SU-DHL-6 (cell line): ENCODE measurements at regions not wholly inside any gene's neighbourhood (a gene's known extent, or its start where the extent isn't known, plus 50 kb on each side); places are given as distances from the start of the nearest gene placed in this dataset.
"Not testable (repeated sequence)": the region's sequence is repeated elsewhere in the genome, so short reads cannot be mapped to it uniquely, and the experiment has no call there.

Experiments
- H2AFZ ChIP-seq: fragments of 200-600 bp; sonication (generic); 2 replicates; pipeline ENCODE4 v1.6.1; 2014; ENCODE audit warnings: low read depth, mild to moderate bottlenecking, moderate library complexity, mixed read lengths, antibody characterized with exemption, low read length; ENCODE audit not compliant: severe bottlenecking
- H3F3A ChIP-seq: fragments of 200-600 bp; shearing (Covaris generic); 2 replicates; pipeline ENCODE4 v1.6.0; 2016; ENCODE audit warnings: antibody characterized with exemption, mild to moderate bottlenecking; ENCODE audit not compliant: insufficient read depth
- H3K27ac ChIP-seq: fragments of 200-600 bp; sonication (generic); 2 replicates; pipeline ENCODE4 v1.5.1; 2016; ENCODE audit warnings: low read depth, mild to moderate bottlenecking, low read length, moderate library complexity, mixed read lengths
- H3K27me3 ChIP-seq: fragments of 200-600 bp; sonication (generic), shearing (Covaris generic); 2 replicates; pipeline ENCODE4 v1.6.0; 2014; ENCODE audit warnings: mild to moderate bottlenecking, low read length
- H3K36me3 ChIP-seq: fragments of 200-600 bp; sonication (generic); 2 replicates; pipeline ENCODE4 v1.6.1; 2014; ENCODE audit warnings: mild to moderate bottlenecking, low read length, mixed read lengths
- H3K4me2 ChIP-seq: fragments of 300-600, 200-600 bp; shearing (Covaris generic), sonication (generic); 2 replicates; pipeline ENCODE4 v1.6.0; 2014; ENCODE audit warnings: low read length, low read depth, mild to moderate bottlenecking; ENCODE audit not compliant: poor library complexity, severe bottlenecking
- H3K4me3 ChIP-seq: fragments of 200-600 bp; sonication (generic); 2 replicates; pipeline ENCODE4 v1.5.1; 2014; ENCODE audit warnings: antibody characterized with exemption, low read length, mild to moderate bottlenecking, mixed read lengths; ENCODE audit not compliant: insufficient read depth, poor library complexity, severe bottlenecking
- H3K79me2 ChIP-seq: fragments of 200-600 bp; sonication (generic); 2 replicates; pipeline ENCODE4 v1.6.1; 2014; ENCODE audit warnings: mild to moderate bottlenecking, low read length, moderate library complexity; ENCODE audit not compliant: insufficient read depth
- H3K9ac ChIP-seq: fragments of 200-600 bp; sonication (generic); 2 replicates; pipeline ENCODE4 v1.7.0; 2014; ENCODE audit warnings: mild to moderate bottlenecking, low read length
- H3K9me2 ChIP-seq: fragments of 200-600 bp; sonication (generic); replicated peaks from 2 replicates; pipeline ENCODE4 v1.6.1; 2014; ENCODE audit warnings: low read length; ENCODE audit not compliant: insufficient read depth
- H3K9me3 ChIP-seq: fragments of 200-600 bp; sonication (generic); 2 replicates; pipeline ENCODE4 v1.6.1; 2014; ENCODE audit warnings: low read length, mixed read lengths; ENCODE audit not compliant: insufficient read depth
- H4K20me1 ChIP-seq: fragments of 200-600 bp; sonication (generic); 2 replicates; pipeline ENCODE4 v1.6.1; 2014; ENCODE audit warnings: low read depth, mild to moderate bottlenecking, antibody characterized with exemption, low read length, moderate library complexity, mixed read lengths
- CTCF ChIP-seq: fragments of 200-600 bp; sonication (generic); IDR thresholded peaks from one replicate; pipeline ENCODE4 v1.5.1; 2017; ENCODE audit warnings: antibody characterized with exemption, mild to moderate bottlenecking, low read length, moderate library complexity; ENCODE audit not compliant: insufficient read depth, poor library complexity, severe bottlenecking
- EZH2phosphoT487 ChIP-seq: fragments of 200-600 bp; sonication (generic), shearing (Covaris generic); conservative IDR thresholded peaks from 2 replicates; pipeline ENCODE4 v1.6.1; 2018; ENCODE audit warnings: mild to moderate bottlenecking, antibody characterized with exemption, low read length, moderate library complexity, mixed read lengths

DNA sequence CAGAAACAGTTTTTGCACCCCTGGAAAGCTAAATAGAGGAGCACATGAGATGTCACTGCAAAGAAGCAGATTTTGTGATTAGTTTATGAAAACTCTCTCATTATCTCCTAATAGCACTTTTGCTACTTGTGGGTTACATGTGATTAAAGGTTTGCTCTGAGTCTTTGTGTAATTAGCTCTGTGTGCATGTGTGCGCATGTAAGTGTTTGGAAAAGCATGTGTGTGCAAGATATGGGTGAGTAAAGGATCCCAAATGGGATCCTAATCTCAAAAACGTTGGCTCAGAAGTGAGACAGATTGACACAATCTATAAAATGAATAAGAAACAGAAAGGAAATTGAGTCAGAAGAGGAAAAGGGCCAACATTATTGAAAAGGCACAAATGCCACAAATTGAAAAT, 104.5 kb downstream of the SKIDA1 start:
- Histone ChIP-seq H2AFZ (no peak overlapping the region), H3K27me3 (no peaks in the 10 kb centered on the region), H3K4me2 (no peak overlapping the region), H4K20me1 (no peaks in the 10 kb centered on the region), H3K27ac (no peak overlapping the region), H3K36me3 (no peaks in the 10 kb centered on the region), H3K9ac (no peak overlapping the region), H3K79me2 (no peaks in the 10 kb centered on the region), H3K9me3 (no peaks in the 10 kb centered on the region), H3K9me2 (no peaks in the 10 kb centered on the region), H3F3A (no peaks in the 10 kb centered on the region), H3K4me3 (no peak overlapping the region)
- TF ChIP-seq CTCF (no peak), EZH2phosphoT487 (no peak)

- H3K9ac ChIP-seq, H3K36me3 ChIP-seq, H3K9me3 ChIP-seq, H3K4me3 ChIP-seq, H3F3A ChIP-seq, H3K9me2 ChIP-seq, H3K27ac ChIP-seq, H4K20me1 ChIP-seq, H2AFZ ChIP-seq, H3K4me2 ChIP-seq, H3K79me2 ChIP-seq, H3K27me3 ChIP-seq: not testable (repeated sequence)
These were observed 106.4 kb downstream of the SKIDA1 start for GRCh38 chr10:21418981-21419576.

DNA sequence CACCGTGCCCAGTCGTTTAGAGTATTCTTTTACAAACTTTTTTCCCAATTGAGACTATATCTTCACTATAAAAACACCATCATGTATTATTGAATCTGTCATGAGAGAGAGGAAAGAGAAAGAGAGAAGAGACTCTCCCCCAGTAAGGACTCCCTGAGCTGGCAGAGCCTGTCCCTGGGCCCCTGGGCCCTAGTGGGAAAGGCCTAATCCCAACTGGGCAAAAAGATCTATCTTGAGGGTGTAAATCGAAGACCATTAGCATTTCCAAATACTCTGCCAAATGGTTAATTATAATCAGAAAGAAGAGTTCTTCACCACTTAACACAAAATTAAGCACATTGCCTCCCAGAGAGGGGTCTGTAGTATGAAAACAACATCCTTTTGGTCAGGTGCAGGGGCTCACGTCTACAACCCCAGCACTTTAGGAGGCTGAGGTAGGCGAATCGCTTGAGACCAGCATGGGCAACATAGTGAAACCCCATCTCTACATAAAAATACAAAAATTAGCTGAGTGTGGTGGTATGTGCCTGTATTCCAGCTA, 108.2 kb downstream of the SKIDA1 start:
- Histone ChIP-seq H3K36me3 (no peaks in the 10 kb centered on the region), H3K9ac (no peak overlapping the region), H3K27ac (no peak overlapping the region), H4K20me1 (no peaks in the 10 kb centered on the region), H3K27me3 (no peaks in the 10 kb centered on the region), H3K9me3 (no peaks in the 10 kb centered on the region), H2AFZ (no peak overlapping the region), H3K4me3 (no peak overlapping the region), H3F3A (no peaks in the 10 kb centered on the region), H3K4me2 (no peak overlapping the region), H3K9me2 (no peaks in the 10 kb centered on the region), H3K79me2 (no peaks in the 10 kb centered on the region)
- no peak for TF ChIP-seq CTCF
- TF ChIP-seq EZH2phosphoT487: no peak

- Histone ChIP-seq H3K27me3 (no peaks in the 10 kb centered on the region), H3K27ac (no peak overlapping the region), H3K4me3 (no peak overlapping the region), H3K9me3 (no peaks in the 10 kb centered on the region), H2AFZ (no peak overlapping the region), H3K36me3 (no peaks in the 10 kb centered on the region), H3F3A (no peaks in the 10 kb centered on the region), H4K20me1 (no peaks in the 10 kb centered on the region), H3K9me2 (no peaks in the 10 kb centered on the region), H3K4me2 (no peak overlapping the region), H3K9ac (no peak overlapping the region), H3K79me2 (no peaks in the 10 kb centered on the region)
- no peak for TF ChIP-seq EZH2phosphoT487
- TF ChIP-seq CTCF: no peak
These were observed 111.8 kb downstream of the SKIDA1 start for GRCh38 chr10:21413680-21414079.
